OCI-LY7 (cell line): ENCODE measurements at regions not wholly inside any gene's neighbourhood (a gene's known extent, or its start where the extent isn't known, plus 50 kb on each side); places are given as distances from the start of the nearest gene placed in this dataset.

Experiments
- BruUV-seq: library from RNA; stranded (reverse); fragments of 400-500 nt; replicated peaks from 2 replicates; lab custom pipeline; 2021; lab: Mats Ljungman, UMichigan
- CTCF ChIA-PET: fragments of 300-600 bp; sonication (Branson Sonifier 250); formaldehyde crosslinking; loops from one replicate; lab custom pipeline; 2022; ENCODE audit warnings: antibody characterized with exemption; ENCODE audit not compliant: unreplicated experiment; lab: Charles Lee
- POLR2A ChIA-PET: fragments of 300-600 bp; sonication (Branson Sonifier 250); formaldehyde crosslinking; loops from one replicate; lab custom pipeline; 2022; ENCODE audit warnings: antibody characterized with exemption; lab: Charles Lee
- DNase-seq: peaks from one replicate; pipeline ENCODE4 v3.0.0-alpha.2; 2015; ENCODE audit warnings: low spot score
- H2AFZ ChIP-seq: fragments of 200-600 bp; sonication (generic), shearing (Covaris generic); 2 replicates; pipeline ENCODE4 v1.6.1; 2014; ENCODE audit warnings: mild to moderate bottlenecking, antibody characterized with exemption, low read length, moderate library complexity
- H3K27ac ChIP-seq: fragments of 200-600 bp; sonication (generic); 2 replicates; pipeline ENCODE4 v1.5.1; 2014; ENCODE audit warnings: mixed run types, low read depth, mild to moderate bottlenecking, moderate library complexity, low read length, inconsistent platforms; ENCODE audit not compliant: poor library complexity, severe bottlenecking
- H3K36me3 ChIP-seq: fragments of 200-600 bp; sonication (generic); 2 replicates; pipeline ENCODE4 v1.6.1; 2014; ENCODE audit warnings: mild to moderate bottlenecking, antibody characterized with exemption, low read length, moderate library complexity, mixed read lengths; ENCODE audit not compliant: insufficient read depth
- H3K4me1 ChIP-seq: fragments of 200-600 bp; sonication (generic); 2 replicates; pipeline ENCODE4 v1.5.1; 2014; ENCODE audit warnings: mild to moderate bottlenecking, low read length; ENCODE audit not compliant: insufficient read depth, poor library complexity, severe bottlenecking
- H3K4me2 ChIP-seq: fragments of 200-600 bp; sonication (generic); 2 replicates; pipeline ENCODE4 v1.6.1; 2014; ENCODE audit warnings: mild to moderate bottlenecking, low read length
- H3K4me3 ChIP-seq: fragments of 200-600 bp; sonication (generic); 2 replicates; pipeline ENCODE4 v1.5.1; 2014; ENCODE audit warnings: mild to moderate bottlenecking, low read depth, low read length; ENCODE audit not compliant: poor library complexity, severe bottlenecking
- H3K79me2 ChIP-seq: fragments of 200-600 bp; sonication (generic); 2 replicates; pipeline ENCODE4 v1.6.1; 2016; ENCODE audit warnings: low read depth, mild to moderate bottlenecking, low read length, moderate library complexity, mixed read lengths; ENCODE audit not compliant: insufficient read depth
- H3K9me2 ChIP-seq: fragments of 200-600 bp; sonication (generic); 2 replicates; pipeline ENCODE4 v1.6.1; 2016; ENCODE audit warnings: mild to moderate bottlenecking, low read length, mixed read lengths; ENCODE audit not compliant: insufficient read depth
- H3K9me3 ChIP-seq: fragments of 200-600 bp; sonication (generic); 2 replicates; pipeline ENCODE4 v1.6.1; 2014; ENCODE audit warnings: mild to moderate bottlenecking, mixed run types, low read length, mixed read lengths
- H4K20me1 ChIP-seq: fragments of 200-600 bp; sonication (generic); 2 replicates; pipeline ENCODE4 v1.6.1; 2014; ENCODE audit warnings: mild to moderate bottlenecking, antibody characterized with exemption, low read length, moderate library complexity, mixed read lengths; ENCODE audit not compliant: insufficient read depth
- CTCF ChIP-seq: fragments of 200-600 bp; sonication (generic); conservative IDR thresholded peaks from 2 replicates; pipeline ENCODE4 v1.5.1; 2014; ENCODE audit warnings: mild to moderate bottlenecking, antibody characterized with exemption, low read length, moderate library complexity, mixed read lengths
- EZH2phosphoT487 ChIP-seq: fragments of 200-600 bp; sonication (generic); IDR thresholded peaks from 2 replicates; pipeline ENCODE4 v1.6.1; 2018; ENCODE audit warnings: low read depth, borderline replicate concordance, mild to moderate bottlenecking, mixed run types, antibody characterized with exemption, low read length, moderate library complexity, mixed read lengths
- intact Hi-C: fragments of 100-400 bp; cut with micrococcal nuclease; formaldehyde crosslinking; loops from one replicate; pipeline ENCODE4 v1.10.0; 2022; ENCODE audit not compliant: unreplicated experiment

GRCh38 chr6:96381246-96381645 lies 140.4 kb upstream of the UFL1 start:
- Histone ChIP-seq H3K27ac (no peak overlapping the region), H3K79me2 (no peaks in the 10 kb centered on the region), H3K9me2 (no peaks in the 10 kb centered on the region), H3K4me3 (no peak overlapping the region), H2AFZ (no peak overlapping the region), H3K36me3 (no peaks in the 10 kb centered on the region), H3K4me2 (no peak overlapping the region), H3K9me3 (no peaks in the 10 kb centered on the region), H4K20me1 (no peaks in the 10 kb centered on the region), H3K4me1 (no peaks in the 10 kb centered on the region)
- no peak for DNase-seq
- no TSS peak for BruUV-seq
- ChIA-PET CTCF (no interaction called here), POLR2A (no interaction called here)
- TF ChIP-seq EZH2phosphoT487: no peak
- no peak for TF ChIP-seq CTCF
- intact Hi-C loops: no loop called here

DNA sequence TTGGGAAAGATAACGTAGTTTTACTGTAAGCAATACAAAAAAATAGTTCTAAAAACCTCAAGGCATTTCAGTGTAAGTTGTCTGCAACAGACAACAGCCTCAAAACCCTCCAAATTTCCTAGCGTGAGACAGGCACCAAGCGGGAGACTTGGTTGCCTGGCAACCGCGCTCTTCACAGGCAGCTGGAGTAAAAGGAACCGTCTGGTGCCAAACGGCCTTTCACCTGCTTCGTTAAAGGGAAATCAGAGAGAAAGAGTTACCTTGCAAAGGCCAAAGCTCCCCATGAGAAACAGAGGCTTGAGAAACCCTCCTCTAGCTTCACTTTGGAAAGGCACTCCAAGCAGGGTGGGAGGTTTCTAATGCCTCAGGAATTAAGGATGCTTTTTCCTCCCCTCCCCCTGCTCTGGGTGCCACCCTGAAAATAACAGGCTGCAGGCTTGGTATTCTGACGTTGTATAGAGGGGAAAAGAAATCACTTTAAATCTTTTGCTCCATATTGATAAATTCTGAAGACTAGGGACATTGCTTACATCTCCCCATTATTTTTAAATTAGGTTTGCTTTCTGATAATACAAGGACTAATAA lies 129.7 kb upstream of the UFL1 start:
- Histone ChIP-seq H4K20me1 (no peaks in the 10 kb centered on the region), H3K4me1 (no peaks in the 10 kb centered on the region), H3K9me2 (no peaks in the 10 kb centered on the region), H3K4me3 (no peak overlapping the region), H3K4me2 (no peak overlapping the region), H3K36me3 (no peaks in the 10 kb centered on the region), H3K9me3 (no peaks in the 10 kb centered on the region), H2AFZ (no peak overlapping the region), H3K27ac (no peak overlapping the region), H3K79me2 (no peaks in the 10 kb centered on the region)
- intact Hi-C loops: no loop called here
- POLR2A ChIA-PET: no interaction called here
- TF ChIP-seq EZH2phosphoT487: no peak
- no peak for TF ChIP-seq CTCF
- no peak for DNase-seq
- CTCF ChIA-PET: no interaction called here
- BruUV-seq: no TSS peak

DNA sequence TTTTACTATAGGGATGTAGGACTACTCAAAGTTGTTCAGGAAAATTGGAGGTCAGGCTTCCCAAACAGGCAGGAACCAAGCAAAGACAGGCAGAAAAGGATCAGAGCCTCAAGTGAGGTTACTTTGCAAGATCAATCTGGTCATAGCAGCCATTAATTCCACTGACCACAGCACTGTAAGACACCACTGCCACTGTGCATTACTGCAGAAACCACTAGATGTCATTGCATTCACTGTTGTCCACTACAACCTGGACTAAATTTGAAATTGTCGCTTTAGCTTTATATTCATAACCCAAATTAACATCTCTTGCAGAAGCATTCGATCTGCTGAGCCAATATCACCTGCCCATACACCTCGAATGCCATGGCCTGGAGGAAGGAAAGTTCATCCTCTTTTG lies 126.9 kb upstream of the UFL1 start:
- TF ChIP-seq CTCF: peak; percentile 32; the same call in 1 of the 2 replicates
- TF ChIP-seq EZH2phosphoT487: no peak
- no peak overlapping the region for H2AFZ ChIP-seq
- no peaks in the 10 kb centered on the region for H3K79me2 ChIP-seq
- POLR2A ChIA-PET: no interaction called here
- intact Hi-C loops: no loop called here
- no peak overlapping the region for H3K4me3 ChIP-seq
- no peaks in the 10 kb centered on the region for H3K9me3 ChIP-seq
- no peaks in the 10 kb centered on the region for H3K9me2 ChIP-seq
- H4K20me1 ChIP-seq: no peaks in the 10 kb centered on the region
- no TSS peak for BruUV-seq
- no peaks in the 10 kb centered on the region for H3K36me3 ChIP-seq
- H3K27ac ChIP-seq: no peak overlapping the region
- CTCF ChIA-PET: no interaction called here
- no peaks in the 10 kb centered on the region for H3K4me1 ChIP-seq
- no peak for DNase-seq
- H3K4me2 ChIP-seq: no peak overlapping the region
